Nephron progenitor cell (in vitro differentiated cells): ENCODE measurements at regions not wholly inside any gene's neighbourhood (a gene's known extent, or its start where the extent isn't known, plus 50 kb on each side); places are given as distances from the start of the nearest gene placed in this dataset.
A peak's percentile ranks its signal among the peaks of the same experiment; 100 is the strongest.

ENCODE experiments used
- DNase-seq: peaks from one replicate; pipeline ENCODE4 v3.0.0; 2021
- H3K27ac Mint-ChIP-seq: 2 replicates; pipeline ENCODE4 v1.8.0; 2021; ENCODE audit warnings: mild to moderate bottlenecking, moderate library complexity, mixed read lengths
- H3K27me3 Mint-ChIP-seq: 2 replicates; pipeline ENCODE4 v1.8.0; 2021; ENCODE audit warnings: mild to moderate bottlenecking, low read depth, mixed read lengths; ENCODE audit not compliant: poor library complexity
- H3K36me3 Mint-ChIP-seq: 2 replicates; pipeline ENCODE4 v1.8.0; 2021; ENCODE audit warnings: low read depth, mixed read lengths
- H3K4me1 Mint-ChIP-seq: 2 replicates; pipeline ENCODE4 v1.8.0; 2021; ENCODE audit warnings: mixed read lengths
- H3K4me3 Mint-ChIP-seq: 2 replicates; pipeline ENCODE4 v1.8.0; 2021; ENCODE audit warnings: mild to moderate bottlenecking, moderate library complexity, mixed read lengths
- H3K9me3 Mint-ChIP-seq: 2 replicates; pipeline ENCODE4 v1.8.0; 2021; ENCODE audit warnings: mild to moderate bottlenecking, moderate library complexity, mixed read lengths
- CTCF ChIP-seq: fragments of 200-600 bp; sonication (generic); IDR thresholded peaks from 2 replicates; pipeline ENCODE4 v1.5.0; 2021; ENCODE audit warnings: antibody characterized with exemption

DNA sequence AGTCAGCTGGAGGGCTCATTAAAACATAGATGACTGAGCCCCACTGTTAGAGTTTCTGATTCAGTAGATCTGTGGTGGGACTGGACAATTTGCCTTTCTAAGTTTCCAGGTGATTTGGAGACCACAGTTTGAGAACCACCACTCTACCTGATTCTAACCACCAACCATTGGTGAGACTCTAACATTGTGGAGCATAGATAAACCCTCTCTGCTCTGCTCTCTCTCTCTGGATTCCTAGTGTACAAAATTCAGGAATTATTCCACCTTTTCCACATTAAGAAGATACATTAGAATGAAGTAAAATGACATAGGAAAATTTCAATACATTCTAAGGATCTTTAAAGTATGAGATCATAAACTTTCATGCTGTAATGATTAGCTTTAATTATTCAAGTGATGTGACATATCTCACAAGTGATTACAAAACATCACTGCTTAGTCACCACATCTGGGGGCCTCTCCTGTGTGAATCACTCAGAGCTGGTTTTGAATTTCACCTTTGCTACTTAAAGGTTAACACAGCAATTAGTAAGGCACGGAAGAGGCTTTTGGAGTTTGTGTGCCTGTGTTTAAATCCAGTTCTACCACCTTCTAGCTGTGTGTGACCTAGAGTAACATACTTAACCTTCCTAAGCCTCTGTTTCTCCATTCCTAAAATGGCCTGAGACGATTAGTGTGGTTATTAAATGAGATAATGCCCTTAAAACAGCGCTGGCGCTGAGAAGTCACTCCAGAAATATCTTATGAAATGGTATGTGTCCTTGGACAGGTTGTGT is 78.5 kb upstream of the NBEA start:
- peak overlapping the region; percentile 8 for H3K27ac Mint-ChIP-seq
- peaks cover 49% of the 10 kb centered on the region for H3K4me1 Mint-ChIP-seq
- TF ChIP-seq CTCF = no peak
- H3K36me3 Mint-ChIP-seq = no peaks in the 10 kb centered on the region
- no peaks in the 10 kb centered on the region for H3K27me3 Mint-ChIP-seq
- H3K9me3 Mint-ChIP-seq = no peaks in the 10 kb centered on the region
- H3K4me3 Mint-ChIP-seq = no peak overlapping the region
- DNase-seq = no peak

GRCh38 chr13:34864671-34865070 is 77.4 kb upstream of the NBEA start:
- H3K4me1 Mint-ChIP-seq = peaks cover 53% of the 10 kb centered on the region
- H3K27me3 Mint-ChIP-seq = no peaks in the 10 kb centered on the region
- TF ChIP-seq CTCF = no peak
- H3K4me3 Mint-ChIP-seq = no peak overlapping the region
- H3K27ac Mint-ChIP-seq = no peak overlapping the region
- no peaks in the 10 kb centered on the region for H3K9me3 Mint-ChIP-seq
- DNase-seq = no peak
- no peaks in the 10 kb centered on the region for H3K36me3 Mint-ChIP-seq

- H3K27me3 Mint-ChIP-seq = no peaks in the 10 kb centered on the region
- DNase-seq = no peak
- TF ChIP-seq CTCF = no peak
- no peaks in the 10 kb centered on the region for H3K36me3 Mint-ChIP-seq
- H3K9me3 Mint-ChIP-seq = no peaks in the 10 kb centered on the region
- peaks cover 53% of the 10 kb centered on the region for H3K4me1 Mint-ChIP-seq
- no peak overlapping the region for H3K27ac Mint-ChIP-seq
- no peak overlapping the region for H3K4me3 Mint-ChIP-seq
Measured at GRCh38 chr13:34867590-34867989, 74.5 kb upstream of the NBEA start.

GRCh38 chr13:34868733-34869132 is 73.3 kb upstream of the NBEA start:
- Mint-ChIP-seq H3K4me3 (no peak overlapping the region), H3K9me3 (no peaks in the 10 kb centered on the region), H3K27ac (no peak overlapping the region), H3K36me3 (no peaks in the 10 kb centered on the region), H3K4me1 (peaks cover 47% of the 10 kb centered on the region), H3K27me3 (no peaks in the 10 kb centered on the region)
- no peak for TF ChIP-seq CTCF
- DNase-seq = no peak

GRCh38 chr13:34869696-34870095 is 72.4 kb upstream of the NBEA start:
- H3K9me3 Mint-ChIP-seq = no peaks in the 10 kb centered on the region
- no peak overlapping the region for H3K4me3 Mint-ChIP-seq
- no peaks in the 10 kb centered on the region for H3K36me3 Mint-ChIP-seq
- H3K27me3 Mint-ChIP-seq = no peaks in the 10 kb centered on the region
- TF ChIP-seq CTCF = no peak
- no peak for DNase-seq
- H3K4me1 Mint-ChIP-seq = peaks cover 37% of the 10 kb centered on the region
- no peak overlapping the region for H3K27ac Mint-ChIP-seq

- no peak for DNase-seq
- peaks cover 3% of the 10 kb centered on the region for H3K27me3 Mint-ChIP-seq
Measured at GRCh38 chr13:34878329-34878728, 63.7 kb upstream of the NBEA start.

More at GRCh38 chr13:34878329-34878728, 63.7 kb upstream of the NBEA start:
- H3K4me3 Mint-ChIP-seq = no peak overlapping the region
- no peaks in the 10 kb centered on the region for H3K9me3 Mint-ChIP-seq
- no peaks in the 10 kb centered on the region for H3K36me3 Mint-ChIP-seq
- H3K4me1 Mint-ChIP-seq = peaks cover 8% of the 10 kb centered on the region
- no peak overlapping the region for H3K27ac Mint-ChIP-seq
- no peak for TF ChIP-seq CTCF
